NOMO-1 treated with DMSO at 0.1 percent for 48 hours (cell line): ENCODE measurements at regions not wholly inside any gene's neighbourhood (a gene's known extent, or its start where the extent isn't known, plus 50 kb on each side); places are given as distances from the start of the nearest gene placed in this dataset.

Experiments used
- DNase-seq: peaks from one replicate; lab custom pipeline; 2025; ENCODE audit not compliant: unreplicated experiment; lab: John Stamatoyannopoulos, UW

- no peak for DNase-seq
These were observed 139.9 kb downstream of the GADD45G start for GRCh38 chr9:89744730-89745129.

- no peak for DNase-seq
These were observed 141.0 kb downstream of the GADD45G start for GRCh38 chr9:89745601-89746376.

- DNase-seq, result no peak
These were observed 141.7 kb downstream of the GADD45G start for GRCh38 chr9:89746385-89747116.

GRCh38 chr9:89747596-89747995 lies 142.8 kb downstream of the GADD45G start:
- no peak for DNase-seq

GRCh38 chr9:89748021-89748670 lies 143.3 kb downstream of the GADD45G start:
- no peak for DNase-seq

- no peak for DNase-seq
These were observed 144.2 kb downstream of the GADD45G start for GRCh38 chr9:89748831-89749499.

GRCh38 chr9:89749500-89750116 lies 144.8 kb downstream of the GADD45G start:
- no peak for DNase-seq

- DNase-seq, result no peak
These were observed 145.4 kb downstream of the GADD45G start for GRCh38 chr9:89750117-89750791.

GRCh38 chr9:89751079-89751825 lies 146.4 kb downstream of the GADD45G start:
- no peak for DNase-seq

GRCh38 chr9:89752154-89752553 lies 147.3 kb downstream of the GADD45G start:
- DNase-seq, result no peak

- DNase-seq, result no peak
These were observed 148.8 kb downstream of the GADD45G start for GRCh38 chr9:89753472-89754055.

- no peak for DNase-seq
These were observed 149.4 kb downstream of the GADD45G start for GRCh38 chr9:89754193-89754592.

- no peak for DNase-seq
These were observed 151.0 kb downstream of the GADD45G start for GRCh38 chr9:89755821-89756220.

GRCh38 chr9:89756891-89757537 lies 152.2 kb downstream of the GADD45G start:
- DNase-seq, result no peak

- DNase-seq, result no peak
These were observed 153.1 kb downstream of the GADD45G start for GRCh38 chr9:89757776-89758528.

GRCh38 chr9:89759572-89759971 lies 154.8 kb downstream of the GADD45G start:
- DNase-seq, result no peak

- DNase-seq, result no peak
These were observed 155.3 kb downstream of the GADD45G start for GRCh38 chr9:89760123-89760522.

GRCh38 chr9:89764217-89764616 lies 159.4 kb downstream of the GADD45G start:
- DNase-seq, result no peak
